ENCODE measurements at regions not wholly inside any gene's neighbourhood (a gene's known extent, or its start where the extent isn't known, plus 50 kb on each side); places are given as distances from the start of the nearest gene placed in this dataset.

- DNase-seq (no peak), ATAC-seq (no peak)
- CTCF ChIA-PET: no interaction called here
- intact Hi-C loops (cut with micrococcal nuclease): no loop called here
- no peak for TF ChIP-seq CTCF (IDR thresholded peaks at IDR 0.05)
- H3K27ac Mint-ChIP-seq: no peak overlapping the region
- H3K4me1 Mint-ChIP-seq (ENCODE audit: low read depth): no peaks in the 10 kb centered on the region
- no peaks in the 10 kb centered on the region for H3K27me3 Mint-ChIP-seq
- H3K36me3 Mint-ChIP-seq (ENCODE audit: low read depth): no peaks in the 10 kb centered on the region
- H3K9me3 Mint-ChIP-seq: no peaks in the 10 kb centered on the region
- POLR2A ChIA-PET: no interaction called here
- H3K4me3 Mint-ChIP-seq: no peak overlapping the region
These were observed 53.8 kb downstream of the COX7C start for GRCh38 chr5:86671536-86671935.

GRCh38 chr5:86674069-86674468 is 56.3 kb downstream of the COX7C start:
- Mint-ChIP-seq H3K9me3 (no peaks in the 10 kb centered on the region), H3K36me3 (ENCODE audit: low read depth) (no peaks in the 10 kb centered on the region), H3K27ac (no peak overlapping the region), H3K4me3 (no peak overlapping the region), H3K4me1 (ENCODE audit: low read depth) (no peaks in the 10 kb centered on the region), H3K27me3 (no peaks in the 10 kb centered on the region)
- POLR2A ChIA-PET: no interaction called here
- intact Hi-C loops (cut with micrococcal nuclease): no loop called here
- DNase-seq (no peak), ATAC-seq (no peak)
- CTCF ChIA-PET: no interaction called here
- no peak for TF ChIP-seq CTCF (IDR thresholded peaks at IDR 0.05)

- Mint-ChIP-seq H3K4me1 (ENCODE audit: low read depth) (no peaks in the 10 kb centered on the region), H3K9me3 (no peaks in the 10 kb centered on the region), H3K36me3 (ENCODE audit: low read depth) (no peaks in the 10 kb centered on the region), H3K27ac (no peak overlapping the region), H3K27me3 (no peaks in the 10 kb centered on the region), H3K4me3 (no peak overlapping the region)
- ChIA-PET CTCF (no interaction called here), POLR2A (no interaction called here)
- no peak for DNase-seq
- no peak for ATAC-seq
- no peak for TF ChIP-seq CTCF (IDR thresholded peaks at IDR 0.05)
- intact Hi-C loops (cut with micrococcal nuclease): no loop called here
These were observed 57.6 kb downstream of the COX7C start for GRCh38 chr5:86675311-86675710.

GRCh38 chr5:86679529-86679928 is 61.8 kb downstream of the COX7C start:
- ChIA-PET CTCF (interaction anchor here (0.8 to 1.0 kb wide), 4 partner anchors 10 to 289 kb away, joined by 3 read pairs; no protein-coding TSS in a partner anchor), POLR2A (no interaction called here)
- Mint-ChIP-seq H3K27me3 (no peaks in the 10 kb centered on the region), H3K27ac (no peak overlapping the region), H3K36me3 (ENCODE audit: low read depth) (no peaks in the 10 kb centered on the region), H3K9me3 (no peaks in the 10 kb centered on the region), H3K4me1 (ENCODE audit: low read depth) (no peaks in the 10 kb centered on the region), H3K4me3 (no peak overlapping the region)
- peak; percentile 55 for TF ChIP-seq CTCF (IDR thresholded peaks at IDR 0.05)
- intact Hi-C loops (cut with micrococcal nuclease): no loop called here
- DNase-seq: no peak
- peak; percentile 45 for ATAC-seq

- intact Hi-C loops (cut with micrococcal nuclease): no loop called here
- H3K9me3 Mint-ChIP-seq: no peaks in the 10 kb centered on the region
- H3K27ac Mint-ChIP-seq: no peak overlapping the region
- no peaks in the 10 kb centered on the region for H3K4me1 Mint-ChIP-seq (ENCODE audit: low read depth)
- no peaks in the 10 kb centered on the region for H3K36me3 Mint-ChIP-seq (ENCODE audit: low read depth)
- ChIA-PET POLR2A (no interaction called here), CTCF (no interaction called here)
- no peak for TF ChIP-seq CTCF (IDR thresholded peaks at IDR 0.05)
- H3K4me3 Mint-ChIP-seq: no peak overlapping the region
- DNase-seq (no peak), ATAC-seq (no peak)
- no peaks in the 10 kb centered on the region for H3K27me3 Mint-ChIP-seq
These were observed 62.2 kb downstream of the COX7C start for GRCh38 chr5:86679949-86680348.
